SK-N-SH (cell line): ENCODE measurements at regions not wholly inside any gene's neighbourhood (a gene's known extent, or its start where the extent isn't known, plus 50 kb on each side); places are given as distances from the start of the nearest gene placed in this dataset.

Experiments used
- CTCF ChIA-PET: fragments of 300-600, 350-600 bp; formaldehyde crosslinking; extraction: SDS; loops from one replicate; lab custom pipeline; 2021; lab: Yijun Ruan, JAX
- POLR2A ChIA-PET: fragments of 350-600 bp; sonication (Branson Sonifier 250); formaldehyde crosslinking; extraction: SDS; loops from one replicate; lab custom pipeline; 2020; ENCODE audit warnings: antibody characterized with exemption, inconsistent platforms; lab: Yijun Ruan, JAX
- DNase-seq: peaks from one replicate; pipeline ENCODE4 v3.0.0; 2012
- H2AFZ ChIP-seq: fragments of 200-600 bp; sonication (generic); 2 replicates; pipeline ENCODE4 v1.8.1; 2016; ENCODE audit warnings: antibody characterized with exemption, mild to moderate bottlenecking, low read depth
- H3F3A ChIP-seq: fragments of 200-600 bp; sonication (generic); replicated peaks from 2 replicates; pipeline ENCODE3; 2016; ENCODE audit warnings: antibody characterized with exemption, mild to moderate bottlenecking; ENCODE audit not compliant: insufficient read depth
- H3K27ac ChIP-seq, 2 experiments: fragments of 200-500 bp in 1 of 2; fragments of 200-600 bp in 1 of 2; sonication (Bioruptor generic) in 1 of 2; sonication (generic), shearing (Covaris generic) in 1 of 2; 2 replicates each; pipeline versions ENCODE4 v1.5.1 to v1.6.1; 2014 to 2016; ENCODE audit warnings: low read depth in 2 of 2, inconsistent platforms in 1 of 2, low read length in 1 of 2, mild to moderate bottlenecking in 1 of 2, mixed read lengths in 1 of 2
- H3K27me3 ChIP-seq: fragments of 200-600 bp; sonication (generic), shearing (Covaris generic); 2 replicates; pipeline ENCODE4 v1.6.1; 2016; ENCODE audit warnings: mixed run types; ENCODE audit not compliant: insufficient read depth
- H3K36me3 ChIP-seq, 2 experiments: fragments of 200-500 bp in 1 of 2; fragments of 200-600 bp in 1 of 2; sonication (Bioruptor generic) in 1 of 2; sonication (generic) in 1 of 2; replicated peaks in 1 of 2; 2 replicates each; pipeline versions ENCODE3 to v1.5.1; 2014 to 2016; ENCODE audit warnings: low read length in 1 of 2, mild to moderate bottlenecking in 1 of 2; ENCODE audit not compliant: insufficient read depth in 2 of 2, control insufficient read depth in 1 of 2
- H3K4me1 ChIP-seq, 2 experiments: fragments of 200-500 bp in 1 of 2; fragments of 200-600 bp in 1 of 2; sonication (Bioruptor generic) in 1 of 2; sonication (generic), shearing (Covaris generic) in 1 of 2; 2 replicates each; pipeline versions ENCODE4 v1.5.1 to v1.6.1; 2014 to 2016; ENCODE audit warnings: low read depth in 1 of 2, low read length in 1 of 2, mixed run types in 1 of 2; ENCODE audit not compliant: insufficient read depth in 2 of 2, control insufficient read depth in 1 of 2
- H3K4me2 ChIP-seq: fragments of 200-600 bp; sonication (generic), shearing (Covaris generic); 2 replicates; pipeline ENCODE4 v1.6.1; 2017; ENCODE audit warnings: mixed run types
- H3K4me3 ChIP-seq, 2 experiments: fragments of 200-500 bp in 1 of 2; fragments of 200-600 bp in 1 of 2; sonication (Bioruptor generic) in 1 of 2; sonication (generic), shearing (Covaris generic) in 1 of 2; 2 replicates each; pipeline versions ENCODE4 v1.5.1 to v1.8.1; 2014 to 2016; ENCODE audit warnings: low read depth in 2 of 2, inconsistent platforms in 1 of 2, low read length in 1 of 2, mild to moderate bottlenecking in 1 of 2, mixed read lengths in 1 of 2, moderate library complexity in 1 of 2
- H3K79me2 ChIP-seq: fragments of 200-600 bp; sonication (generic); 2 replicates; pipeline ENCODE4 v1.8.1; 2017; ENCODE audit warnings: mild to moderate bottlenecking; ENCODE audit not compliant: insufficient read depth
- H3K9ac ChIP-seq: fragments of 200-600 bp; sonication (generic); 2 replicates; pipeline ENCODE4 v1.6.1; 2017; ENCODE audit warnings: mixed run types
- H3K9me2 ChIP-seq: fragments of 200-600 bp; sonication (generic); 2 replicates; pipeline ENCODE4 v1.6.1; 2017; ENCODE audit warnings: mixed run types
- H3K9me3 ChIP-seq: fragments of 200-600 bp; sonication (generic); 2 replicates; pipeline ENCODE4 v1.6.1; 2017; ENCODE audit warnings: mixed run types, mild to moderate bottlenecking, moderate library complexity
- H4K20me1 ChIP-seq: fragments of 200-600 bp; sonication (generic); 2 replicates; pipeline ENCODE4 v1.6.1; 2017; ENCODE audit warnings: mild to moderate bottlenecking, mixed run types; ENCODE audit not compliant: insufficient read depth
- ELF1 ChIP-seq: IDR thresholded peaks from 2 replicates; pipeline ENCODE4 v1.4.0; 2012
- FOSL2 ChIP-seq: IDR thresholded peaks from 2 replicates; pipeline ENCODE4 v1.4.0; 2012; ENCODE audit warnings: low read depth, mild to moderate bottlenecking, moderate library complexity, borderline replicate concordance
- FOXJ3 ChIP-seq: sonication (generic); formaldehyde crosslinking; IDR thresholded peaks from 2 replicates; pipeline ENCODE4 v1.5.1; 2020; ENCODE audit warnings: mild to moderate bottlenecking, missing genetic modification reagents
- FOXM1 ChIP-seq: IDR thresholded peaks from 2 replicates; pipeline ENCODE4 v1.4.0; 2012; ENCODE audit warnings: low read depth, mild to moderate bottlenecking
- GABPA ChIP-seq: IDR thresholded peaks from 2 replicates; pipeline ENCODE4 v1.4.0; 2012; ENCODE audit warnings: low read depth, mild to moderate bottlenecking
- GATA2 ChIP-seq: sonication (generic); formaldehyde crosslinking; IDR thresholded peaks from 2 replicates; pipeline ENCODE4 v1.5.0; 2020; ENCODE audit warnings: mild to moderate bottlenecking, missing genetic modification reagents
- JUND ChIP-seq: IDR thresholded peaks from 2 replicates; pipeline ENCODE4 v1.4.0; 2012
- MEF2A ChIP-seq: IDR thresholded peaks from 2 replicates; pipeline ENCODE4 v1.4.0; 2012; ENCODE audit warnings: low read depth, borderline replicate concordance
- MXI1 ChIP-seq: IDR thresholded peaks from 2 replicates; pipeline ENCODE4 v1.6.1; 2012; ENCODE audit warnings: mild to moderate bottlenecking, low read depth, low read length, improper control_type of control experiment
- NFIC ChIP-seq: IDR thresholded peaks from 2 replicates; pipeline ENCODE4 v1.4.0; 2012; ENCODE audit warnings: borderline replicate concordance
- NRF1 ChIP-seq: IDR thresholded peaks from 2 replicates; pipeline ENCODE4 v1.6.1; 2012; ENCODE audit warnings: low read depth, mild to moderate bottlenecking, low read length
- POLR2AphosphoS5 ChIP-seq: IDR thresholded peaks from 2 replicates; pipeline ENCODE4 v1.6.1; 2012; ENCODE audit warnings: low read depth, low read length
- RCOR1 ChIP-seq: fragments of 150-350 bp; IDR thresholded peaks from 2 replicates; pipeline ENCODE4 v1.6.1; 2017; ENCODE audit warnings: antibody characterized with exemption, low read length
- RFX5 ChIP-seq: IDR thresholded peaks from 2 replicates; pipeline ENCODE4 v1.6.1; 2012; ENCODE audit warnings: mild to moderate bottlenecking, improper control_type of control experiment, low read length
- RXRA ChIP-seq: IDR thresholded peaks from 2 replicates; pipeline ENCODE4 v1.4.0; 2012; ENCODE audit warnings: low read depth, mild to moderate bottlenecking, borderline replicate concordance
- SMC3 ChIP-seq: IDR thresholded peaks from 2 replicates; pipeline ENCODE4 v1.6.1; 2012; ENCODE audit warnings: low read depth, low read length, improper control_type of control experiment
- TAF1 ChIP-seq: IDR thresholded peaks from 2 replicates; pipeline ENCODE4 v1.6.1; 2012; ENCODE audit warnings: low read depth, mild to moderate bottlenecking, low read length, moderate library complexity, borderline replicate concordance
- TCF12 ChIP-seq: IDR thresholded peaks from 2 replicates; pipeline ENCODE4 v1.4.0; 2012
- TEAD4 ChIP-seq: IDR thresholded peaks from 2 replicates; pipeline ENCODE4 v1.4.0; 2012; ENCODE audit warnings: mild to moderate bottlenecking, borderline replicate concordance; ENCODE audit not compliant: insufficient read depth
- YY1 ChIP-seq: IDR thresholded peaks from 2 replicates; pipeline ENCODE4 v1.4.0; 2012; ENCODE audit warnings: low read depth, mild to moderate bottlenecking
- WGBS: methylation state at CpG from one replicate; pipeline ENCODE4 v1.1.6; 2017; ENCODE audit warnings: low lambda C conversion rate; 5-methylcytosine and 5-hydroxymethylcytosine counted together
- TF ChIP-seq, protein P1 (sequence below): fragments of 150-350 bp; IDR thresholded peaks from 2 replicates; pipeline ENCODE4 v1.6.1; 2016; ENCODE audit warnings: mild to moderate bottlenecking, low read depth, low read length
- TF ChIP-seq, protein P2 (sequence below): fragments of 150-350 bp; IDR thresholded peaks from 2 replicates; pipeline ENCODE4 v1.6.1; 2017; ENCODE audit warnings: antibody characterized with exemption, low read length, low read depth, borderline replicate concordance
- TF ChIP-seq, protein P3 (sequence below): IDR thresholded peaks from 2 replicates; pipeline ENCODE4 v1.4.0; 2012; ENCODE audit warnings: low read depth
- TF ChIP-seq, protein P4 (sequence below): IDR thresholded peaks from 2 replicates; pipeline ENCODE4 v1.6.1; 2012; ENCODE audit warnings: mild to moderate bottlenecking, low read depth, low read length, moderate library complexity

DNA sequence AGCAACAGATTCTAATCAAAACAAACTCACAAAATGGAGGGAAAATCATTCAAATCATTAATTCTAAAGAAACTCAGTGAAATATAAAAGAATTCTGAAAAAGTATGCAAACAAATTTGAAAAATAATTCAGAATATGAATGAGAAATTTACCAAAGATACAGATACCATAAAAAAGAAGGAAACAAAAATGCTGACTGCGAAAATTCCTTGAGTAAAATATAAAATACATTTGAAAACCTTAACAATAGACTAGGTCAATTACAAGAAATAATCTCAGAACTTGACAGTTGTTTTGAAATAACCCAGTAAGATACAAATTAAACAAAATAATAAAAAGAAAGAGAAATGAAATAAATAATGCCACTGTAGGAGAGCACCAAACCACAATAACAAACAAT is 1289.0 kb downstream of the SLITRK1 start:
- no peaks in the 10 kb centered on the region for H3K79me2 ChIP-seq
- DNase-seq: no peak
- H3K9me3 ChIP-seq: no peaks in the 10 kb centered on the region
- H3K4me1 ChIP-seq: no peaks in the 10 kb centered on the region
- ChIA-PET POLR2A (no interaction called here), CTCF (no interaction called here)
- WGBS: 13% methylated on average over 1 of the region's 1 CpG
- TF ChIP-seq ELF1 (no peak), NRF1 (no peak), JUND (no peak), RFX5 (no peak), NFIC (no peak), TCF12 (no peak), TEAD4 (no peak), FOXJ3 (no peak), GABPA (no peak), RCOR1 (no peak), GATA2 (CRISPR knock-in tag) (no peak), FOXM1 (no peak)
- TF ChIP-seq, protein P1, sequence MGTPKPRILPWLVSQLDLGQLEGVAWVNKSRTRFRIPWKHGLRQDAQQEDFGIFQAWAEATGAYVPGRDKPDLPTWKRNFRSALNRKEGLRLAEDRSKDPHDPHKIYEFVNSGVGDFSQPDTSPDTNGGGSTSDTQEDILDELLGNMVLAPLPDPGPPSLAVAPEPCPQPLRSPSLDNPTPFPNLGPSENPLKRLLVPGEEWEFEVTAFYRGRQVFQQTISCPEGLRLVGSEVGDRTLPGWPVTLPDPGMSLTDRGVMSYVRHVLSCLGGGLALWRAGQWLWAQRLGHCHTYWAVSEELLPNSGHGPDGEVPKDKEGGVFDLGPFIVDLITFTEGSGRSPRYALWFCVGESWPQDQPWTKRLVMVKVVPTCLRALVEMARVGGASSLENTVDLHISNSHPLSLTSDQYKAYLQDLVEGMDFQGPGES: no peak
- TF ChIP-seq, protein P2, sequence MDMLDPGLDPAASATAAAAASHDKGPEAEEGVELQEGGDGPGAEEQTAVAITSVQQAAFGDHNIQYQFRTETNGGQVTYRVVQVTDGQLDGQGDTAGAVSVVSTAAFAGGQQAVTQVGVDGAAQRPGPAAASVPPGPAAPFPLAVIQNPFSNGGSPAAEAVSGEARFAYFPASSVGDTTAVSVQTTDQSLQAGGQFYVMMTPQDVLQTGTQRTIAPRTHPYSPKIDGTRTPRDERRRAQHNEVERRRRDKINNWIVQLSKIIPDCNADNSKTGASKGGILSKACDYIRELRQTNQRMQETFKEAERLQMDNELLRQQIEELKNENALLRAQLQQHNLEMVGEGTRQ: no peak
- no peaks in the 10 kb centered on the region for H3K36me3 ChIP-seq
- H2AFZ ChIP-seq: no peak overlapping the region
- no peaks in the 10 kb centered on the region for H3K27me3 ChIP-seq
- no peaks in the 10 kb centered on the region for H4K20me1 ChIP-seq
- H3K27ac ChIP-seq: no peak overlapping the region
- no peak overlapping the region for H3K9ac ChIP-seq
- H3F3A ChIP-seq: no peaks in the 10 kb centered on the region
- H3K4me3 ChIP-seq: no peak overlapping the region
- H3K9me2 ChIP-seq: no peaks in the 10 kb centered on the region
- H3K4me2 ChIP-seq: no peak overlapping the region

DNA sequence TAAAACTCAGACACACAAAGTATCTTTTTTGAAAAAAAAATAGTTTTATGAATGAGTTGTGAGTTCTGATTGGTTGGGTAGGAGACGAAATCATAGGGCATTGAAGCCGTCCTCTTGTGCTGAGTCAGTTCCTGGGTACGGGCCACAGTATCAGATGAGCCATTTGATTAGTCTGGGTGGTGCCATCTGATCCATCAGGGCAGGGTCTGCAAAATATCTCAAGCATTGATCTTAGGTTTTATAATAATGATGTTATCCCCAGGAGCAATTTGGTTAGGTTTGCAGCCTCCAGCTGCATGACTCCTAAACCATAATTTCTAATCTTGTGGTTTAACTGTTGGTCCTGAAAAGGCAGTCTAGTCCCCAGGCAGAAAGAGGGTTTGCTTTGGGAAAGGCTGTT is 1310.6 kb downstream of the SLITRK1 start:
- H3K4me2 ChIP-seq: no peak overlapping the region
- H3K36me3 ChIP-seq: no peaks in the 10 kb centered on the region
- H4K20me1 ChIP-seq: no peaks in the 10 kb centered on the region
- ChIA-PET POLR2A (no interaction called here), CTCF (interaction anchor here (0.6 to 1.6 kb wide), 2 partner anchors 49 to 53 kb away, joined by 3 read pairs; no protein-coding TSS in a partner anchor)
- H3K4me3 ChIP-seq: no peak overlapping the region
- WGBS: 5% methylated on average over 3 of the region's 3 CpGs
- H3K79me2 ChIP-seq: no peaks in the 10 kb centered on the region
- no peaks in the 10 kb centered on the region for H3K9me2 ChIP-seq
- H3F3A ChIP-seq: no peaks in the 10 kb centered on the region
- H3K9ac ChIP-seq: no peak overlapping the region
- DNase-seq: no peak
- H3K4me1 ChIP-seq: no peaks in the 10 kb centered on the region
- H3K27ac ChIP-seq: no peak overlapping the region
- TF ChIP-seq SMC3 (no peak), YY1 (no peak), TCF12 (no peak), RCOR1 (no peak), JUND (no peak), POLR2AphosphoS5 (no peak), TAF1 (no peak), GATA2 (CRISPR knock-in tag) (no peak), RXRA (no peak), FOSL2 (no peak), MXI1 (no peak), MEF2A (no peak)
- TF ChIP-seq, protein P3, sequence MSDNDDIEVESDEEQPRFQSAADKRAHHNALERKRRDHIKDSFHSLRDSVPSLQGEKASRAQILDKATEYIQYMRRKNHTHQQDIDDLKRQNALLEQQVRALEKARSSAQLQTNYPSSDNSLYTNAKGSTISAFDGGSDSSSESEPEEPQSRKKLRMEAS: no peak
- TF ChIP-seq, protein P1: no peak
- TF ChIP-seq, protein P4, sequence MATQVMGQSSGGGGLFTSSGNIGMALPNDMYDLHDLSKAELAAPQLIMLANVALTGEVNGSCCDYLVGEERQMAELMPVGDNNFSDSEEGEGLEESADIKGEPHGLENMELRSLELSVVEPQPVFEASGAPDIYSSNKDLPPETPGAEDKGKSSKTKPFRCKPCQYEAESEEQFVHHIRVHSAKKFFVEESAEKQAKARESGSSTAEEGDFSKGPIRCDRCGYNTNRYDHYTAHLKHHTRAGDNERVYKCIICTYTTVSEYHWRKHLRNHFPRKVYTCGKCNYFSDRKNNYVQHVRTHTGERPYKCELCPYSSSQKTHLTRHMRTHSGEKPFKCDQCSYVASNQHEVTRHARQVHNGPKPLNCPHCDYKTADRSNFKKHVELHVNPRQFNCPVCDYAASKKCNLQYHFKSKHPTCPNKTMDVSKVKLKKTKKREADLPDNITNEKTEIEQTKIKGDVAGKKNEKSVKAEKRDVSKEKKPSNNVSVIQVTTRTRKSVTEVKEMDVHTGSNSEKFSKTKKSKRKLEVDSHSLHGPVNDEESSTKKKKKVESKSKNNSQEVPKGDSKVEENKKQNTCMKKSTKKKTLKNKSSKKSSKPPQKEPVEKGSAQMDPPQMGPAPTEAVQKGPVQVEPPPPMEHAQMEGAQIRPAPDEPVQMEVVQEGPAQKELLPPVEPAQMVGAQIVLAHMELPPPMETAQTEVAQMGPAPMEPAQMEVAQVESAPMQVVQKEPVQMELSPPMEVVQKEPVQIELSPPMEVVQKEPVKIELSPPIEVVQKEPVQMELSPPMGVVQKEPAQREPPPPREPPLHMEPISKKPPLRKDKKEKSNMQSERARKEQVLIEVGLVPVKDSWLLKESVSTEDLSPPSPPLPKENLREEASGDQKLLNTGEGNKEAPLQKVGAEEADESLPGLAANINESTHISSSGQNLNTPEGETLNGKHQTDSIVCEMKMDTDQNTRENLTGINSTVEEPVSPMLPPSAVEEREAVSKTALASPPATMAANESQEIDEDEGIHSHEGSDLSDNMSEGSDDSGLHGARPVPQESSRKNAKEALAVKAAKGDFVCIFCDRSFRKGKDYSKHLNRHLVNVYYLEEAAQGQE: no peak
- H3K9me3 ChIP-seq: no peaks in the 10 kb centered on the region
- no peak overlapping the region; the same call in 1 of the 2 replicates for H2AFZ ChIP-seq
- H3K27me3 ChIP-seq: no peaks in the 10 kb centered on the region
